Smooth muscle cell (in vitro differentiated cells): ENCODE measurements at regions not wholly inside any gene's neighbourhood (a gene's known extent, or its start where the extent isn't known, plus 50 kb on each side); places are given as distances from the start of the nearest gene placed in this dataset.

ENCODE experiments used
- DNase-seq: peaks from one replicate; lab custom pipeline; 2025; ENCODE audit not compliant: unreplicated experiment; lab: John Stamatoyannopoulos, UW
- H2AFZ ChIP-seq: fragments of 200-600 bp; sonication (generic); 2 replicates; pipeline ENCODE4 v1.6.0; 2016; ENCODE audit warnings: antibody characterized with exemption, low read depth, mild to moderate bottlenecking
- H3F3A ChIP-seq: fragments of 200-600 bp; sonication (generic); 2 replicates; pipeline ENCODE4 v1.6.0; 2017; ENCODE audit warnings: antibody characterized with exemption, low read depth
- H3K27ac ChIP-seq: fragments of 200-600 bp; sonication (generic); 2 replicates; pipeline ENCODE4 v1.5.1; 2016; ENCODE audit warnings: low read depth, mild to moderate bottlenecking
- H3K27me3 ChIP-seq: fragments of 200-600 bp; sonication (generic); 2 replicates; pipeline ENCODE4 v1.6.1; 2016; ENCODE audit warnings: low read depth, mild to moderate bottlenecking
- H3K36me3 ChIP-seq: fragments of 200-600 bp; sonication (generic); 2 replicates; pipeline ENCODE4 v1.5.1; 2016; ENCODE audit warnings: low read depth
- H3K4me1 ChIP-seq: fragments of 200-600 bp; sonication (generic); 2 replicates; pipeline ENCODE4 v1.5.1; 2016; ENCODE audit warnings: low read depth
- H3K4me2 ChIP-seq: fragments of 200-600 bp; sonication (generic); 2 replicates; pipeline ENCODE4 v1.6.0; 2016; ENCODE audit warnings: mild to moderate bottlenecking
- H3K4me3 ChIP-seq: fragments of 200-600 bp; sonication (generic); 2 replicates; pipeline ENCODE4 v1.5.1; 2016; ENCODE audit warnings: mild to moderate bottlenecking
- H3K79me2 ChIP-seq: fragments of 200-600 bp; sonication (generic); 2 replicates; pipeline ENCODE4 v1.6.0; 2016; ENCODE audit warnings: low read depth, mild to moderate bottlenecking
- H3K9ac ChIP-seq: fragments of 200-600 bp; sonication (generic); 2 replicates; pipeline ENCODE4 v1.6.0; 2016; ENCODE audit warnings: low read depth
- H3K9me3 ChIP-seq: fragments of 200-600 bp; sonication (generic); replicated peaks from 2 replicates; pipeline ENCODE4 v1.5.1; 2016; ENCODE audit warnings: low read depth
- H4K20me1 ChIP-seq: fragments of 200-600 bp; sonication (generic); 2 replicates; pipeline ENCODE4 v1.6.0; 2016; ENCODE audit warnings: low read depth
- WGBS: methylation state at CpG from one replicate; pipeline ENCODE4 v1.1.7; 2016; ENCODE audit warnings: low lambda C conversion rate; 5-methylcytosine and 5-hydroxymethylcytosine counted together
- TF ChIP-seq, protein P1 (sequence below): fragments of 200-600 bp; sonication (generic); IDR thresholded peaks from 2 replicates; pipeline ENCODE4 v1.5.1; 2017; ENCODE audit warnings: borderline replicate concordance, mild to moderate bottlenecking, antibody characterized with exemption; ENCODE audit not compliant: insufficient read depth, poor library complexity, severe bottlenecking

GRCh38 chr11:82233201-82233600 is 500.5 kb downstream of the FAM181B start:
- no peaks in the 10 kb centered on the region for H3K79me2 ChIP-seq
- H3K4me2 ChIP-seq: no peak overlapping the region
- DNase-seq: no peak
- H3K4me3 ChIP-seq: no peak overlapping the region
- no peaks in the 10 kb centered on the region for H3K9me3 ChIP-seq
- H3K9ac ChIP-seq: no peak overlapping the region
- H3K27me3 ChIP-seq: no peaks in the 10 kb centered on the region
- WGBS: 58% methylated on average over 1 of the region's 1 CpG
- H3K4me1 ChIP-seq: no peaks in the 10 kb centered on the region
- H4K20me1 ChIP-seq: no peaks in the 10 kb centered on the region
- H3K27ac ChIP-seq: no peak overlapping the region
- H3F3A ChIP-seq: no peaks in the 10 kb centered on the region
- TF ChIP-seq, protein P1, sequence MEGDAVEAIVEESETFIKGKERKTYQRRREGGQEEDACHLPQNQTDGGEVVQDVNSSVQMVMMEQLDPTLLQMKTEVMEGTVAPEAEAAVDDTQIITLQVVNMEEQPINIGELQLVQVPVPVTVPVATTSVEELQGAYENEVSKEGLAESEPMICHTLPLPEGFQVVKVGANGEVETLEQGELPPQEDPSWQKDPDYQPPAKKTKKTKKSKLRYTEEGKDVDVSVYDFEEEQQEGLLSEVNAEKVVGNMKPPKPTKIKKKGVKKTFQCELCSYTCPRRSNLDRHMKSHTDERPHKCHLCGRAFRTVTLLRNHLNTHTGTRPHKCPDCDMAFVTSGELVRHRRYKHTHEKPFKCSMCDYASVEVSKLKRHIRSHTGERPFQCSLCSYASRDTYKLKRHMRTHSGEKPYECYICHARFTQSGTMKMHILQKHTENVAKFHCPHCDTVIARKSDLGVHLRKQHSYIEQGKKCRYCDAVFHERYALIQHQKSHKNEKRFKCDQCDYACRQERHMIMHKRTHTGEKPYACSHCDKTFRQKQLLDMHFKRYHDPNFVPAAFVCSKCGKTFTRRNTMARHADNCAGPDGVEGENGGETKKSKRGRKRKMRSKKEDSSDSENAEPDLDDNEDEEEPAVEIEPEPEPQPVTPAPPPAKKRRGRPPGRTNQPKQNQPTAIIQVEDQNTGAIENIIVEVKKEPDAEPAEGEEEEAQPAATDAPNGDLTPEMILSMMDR: no peak
- H2AFZ ChIP-seq: no peak overlapping the region
- H3K36me3 ChIP-seq: no peaks in the 10 kb centered on the region

DNA sequence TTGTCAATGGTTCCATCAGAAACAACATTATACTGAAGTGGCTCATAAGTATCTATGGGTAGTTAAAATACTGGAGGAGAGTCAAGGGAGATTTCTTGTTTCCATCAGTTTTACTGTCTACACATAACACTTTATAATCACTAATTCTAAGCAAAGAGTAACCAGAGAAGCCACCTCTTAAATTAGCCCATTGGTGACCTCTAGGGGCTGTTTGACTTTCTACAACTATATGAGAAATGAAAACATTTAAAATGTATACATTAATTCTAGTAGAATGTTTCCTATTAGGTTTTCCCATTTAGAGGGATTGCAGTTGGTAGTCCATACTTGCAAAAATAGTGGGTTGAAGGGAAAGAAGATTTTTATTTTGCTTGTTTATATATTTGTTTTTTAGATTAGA is 504.3 kb downstream of the FAM181B start:
- no peak overlapping the region for H3K27ac ChIP-seq
- no peaks in the 10 kb centered on the region for H3K79me2 ChIP-seq
- no peaks in the 10 kb centered on the region for H3K27me3 ChIP-seq
- no peak overlapping the region for H2AFZ ChIP-seq
- TF ChIP-seq, protein P1: peak; percentile 63
- no peaks in the 10 kb centered on the region for H3K9me3 ChIP-seq
- no peak for DNase-seq
- H3K4me1 ChIP-seq: no peaks in the 10 kb centered on the region
- H3K4me3 ChIP-seq: no peak overlapping the region
- no peaks in the 10 kb centered on the region for H4K20me1 ChIP-seq
- no peak overlapping the region for H3K9ac ChIP-seq
- H3F3A ChIP-seq: no peaks in the 10 kb centered on the region
- H3K4me2 ChIP-seq: no peak overlapping the region
- no peaks in the 10 kb centered on the region for H3K36me3 ChIP-seq

DNA sequence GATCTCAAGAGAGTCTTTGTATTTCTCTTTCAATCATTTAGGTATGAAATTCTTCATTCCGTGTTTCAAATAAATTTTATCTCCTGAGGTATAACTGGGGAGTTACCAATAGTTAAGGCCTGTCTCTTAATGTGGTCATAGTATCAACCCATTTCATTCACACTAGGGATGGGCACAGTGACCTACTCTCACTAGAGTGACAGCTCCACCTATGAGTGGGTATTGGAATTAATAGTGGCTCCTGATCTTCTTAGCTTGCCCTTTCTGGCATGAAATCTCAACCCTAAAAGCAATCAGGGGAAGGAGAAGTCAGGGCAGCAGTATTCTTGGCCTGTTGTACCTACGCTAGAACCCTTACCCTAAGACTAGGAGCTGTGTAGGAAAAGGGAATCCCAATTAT is 507.7 kb downstream of the FAM181B start:
- Histone ChIP-seq H3K27ac (no peak overlapping the region), H2AFZ (no peak overlapping the region), H3F3A (no peaks in the 10 kb centered on the region), H3K9ac (no peak overlapping the region), H3K36me3 (no peaks in the 10 kb centered on the region), H3K4me3 (no peak overlapping the region), H3K27me3 (no peaks in the 10 kb centered on the region), H3K4me1 (no peaks in the 10 kb centered on the region), H3K9me3 (no peaks in the 10 kb centered on the region), H3K4me2 (no peak overlapping the region), H3K79me2 (no peaks in the 10 kb centered on the region), H4K20me1 (no peaks in the 10 kb centered on the region)
- WGBS: 83% methylated on average over 2 of the region's 2 CpGs
- DNase-seq: no peak
- TF ChIP-seq, protein P1: no peak

GRCh38 chr11:82225502-82225901 is 508.2 kb downstream of the FAM181B start:
- Histone ChIP-seq H3K27ac (no peak overlapping the region), H3K9me3 (no peaks in the 10 kb centered on the region), H3K27me3 (no peaks in the 10 kb centered on the region), H3K4me1 (no peaks in the 10 kb centered on the region), H3K36me3 (no peaks in the 10 kb centered on the region), H2AFZ (no peak overlapping the region), H4K20me1 (no peaks in the 10 kb centered on the region), H3K79me2 (no peaks in the 10 kb centered on the region), H3K4me3 (no peak overlapping the region), H3K4me2 (no peak overlapping the region), H3K9ac (no peak overlapping the region), H3F3A (no peaks in the 10 kb centered on the region)
- TF ChIP-seq, protein P1: no peak
- WGBS: 84% methylated on average over 2 of the region's 2 CpGs
- DNase-seq: no peak
